Esophagus squamous epithelium (tissue), 5 donors: ENCODE measurements at regions not wholly inside any gene's neighbourhood (a gene's known extent, or its start where the extent isn't known, plus 50 kb on each side); places are given as distances from the start of the nearest gene placed in this dataset.

ENCODE experiments used
- DNase-seq: peaks from one replicate; lab custom pipeline; 2025; lab: John Stamatoyannopoulos, UW
- H3K27ac ChIP-seq, 4 donors: fragments of 200-600 bp; sonication (generic); one replicate each; pipeline ENCODE4 v1.5.1; 2016 to 2019; ENCODE audit warnings: mild to moderate bottlenecking in 1 of 4
- H3K27me3 ChIP-seq, 4 donors: fragments of 200-600 bp; sonication (generic); 1 replicate in 3 of 4; 2 replicates in 1 of 4; pipeline versions ENCODE4 v1.5.1 to v1.6.0; 2017 to 2021; ENCODE audit warnings: antibody characterized with exemption in 1 of 4
- H3K36me3 ChIP-seq, 3 donors: fragments of 200-600 bp; sonication (generic); one replicate each; pipeline ENCODE4 v1.5.1; 2016 to 2019
- H3K4me1 ChIP-seq, 3 donors: fragments of 200-600 bp; sonication (generic); one replicate each; pipeline ENCODE4 v1.5.1; 2017 to 2019
- H3K4me3 ChIP-seq, 4 donors: fragments of 200-600 bp; sonication (generic); 1 replicate in 3 of 4; 2 replicates in 1 of 4; pipeline ENCODE4 v1.5.1; 2016 to 2019; ENCODE audit warnings: mild to moderate bottlenecking in 2 of 4, moderate library complexity in 1 of 4
- H3K9me3 ChIP-seq, 3 donors: fragments of 200-600 bp; sonication (generic); one replicate each; pipeline ENCODE4 v1.5.1; 2016 to 2019
- CTCF ChIP-seq, 6 experiments: fragments of 450-650 bp in 4 of 6; fragments of 200-600 bp in 2 of 6; sonication (generic) in 2 of 6; IDR thresholded peaks; one replicate each; pipeline ENCODE4 v1.5.1; 2016 to 2019; ENCODE audit warnings: antibody characterized with exemption in 6 of 6, mild to moderate bottlenecking in 4 of 6, moderate library complexity in 4 of 6
- POLR2A ChIP-seq, 4 donors: fragments of 450-650 bp; IDR thresholded peaks; one replicate each; pipeline ENCODE4 v1.6.1; 2017; ENCODE audit warnings: antibody characterized with exemption in 4 of 4, mild to moderate bottlenecking in 4 of 4, moderate library complexity in 3 of 4
- WGBS, 2 donors: methylation state at CpG; one replicate each; pipeline ENCODE4 v1.1.5; 2018; 5-methylcytosine and 5-hydroxymethylcytosine counted together
- intact Hi-C: fragments of 100-400 bp; cut with DNase I; formaldehyde crosslinking; loops from one replicate; pipeline ENCODE4 v1.15.0; 2022
- donor health status: DM: yes; HTN: yes; CAD: no.

- 31 to 78% methylated on average over 1 of the region's 1 CpG for WGBS, 2 donors
- Histone ChIP-seq H3K4me3 (no peak overlapping the region), H3K27me3 (no peaks in the 10 kb centered on the region), H3K27ac (no peak overlapping the region), H3K4me1 (no peaks in the 10 kb centered on the region), H3K9me3 (no peaks in the 10 kb centered on the region), H3K36me3 (no peaks in the 10 kb centered on the region)
- no peak for TF ChIP-seq CTCF (IDR thresholded peaks at IDR 0.05)
- TF ChIP-seq POLR2A (IDR thresholded peaks at IDR 0.05), result no peak
- no peak for DNase-seq
- intact Hi-C loops, result no loop called here
Observed at GRCh38 chr4:180253419-180253818, 1989.8 kb upstream of the TENM3 start.

- no peaks in the 10 kb centered on the region for H3K36me3 ChIP-seq
- no peak for TF ChIP-seq POLR2A (IDR thresholded peaks at IDR 0.05)
- TF ChIP-seq CTCF (IDR thresholded peaks at IDR 0.05), result no peak
- no peaks in the 10 kb centered on the region for H3K9me3 ChIP-seq
- no peaks in the 10 kb centered on the region for H3K4me1 ChIP-seq
- H3K4me3 ChIP-seq, result no peak overlapping the region
- H3K27ac ChIP-seq, result no peak overlapping the region
- 15 to 31% methylated on average over 2 of the region's 2 CpGs for WGBS, 2 donors
- no peaks in the 10 kb centered on the region for H3K27me3 ChIP-seq
- DNase-seq, result no peak
- intact Hi-C loops, result no loop called here
Observed at GRCh38 chr4:180261346-180261745, 1981.9 kb upstream of the TENM3 start.

- intact Hi-C loops, result no loop called here
- no peak overlapping the region for H3K27ac ChIP-seq
- no peaks in the 10 kb centered on the region for H3K27me3 ChIP-seq
- TF ChIP-seq POLR2A (IDR thresholded peaks at IDR 0.05) (no peak), CTCF (IDR thresholded peaks at IDR 0.05) (no peak)
- H3K9me3 ChIP-seq, result peaks cover 0 to 3% (median 0%) of the 10 kb centered on the region in 3 donors
- no peak overlapping the region for H3K4me3 ChIP-seq
- 54% methylated on average over 3 of the region's 3 CpGs for WGBS, 2 donors
- H3K36me3 ChIP-seq, result no peaks in the 10 kb centered on the region
- no peaks in the 10 kb centered on the region for H3K4me1 ChIP-seq
- DNase-seq, result no peak
Observed at GRCh38 chr4:180280076-180280475, 1963.1 kb upstream of the TENM3 start.

GRCh38 chr4:180280726-180281297 is 1962.4 kb upstream of the TENM3 start:
- TF ChIP-seq POLR2A (IDR thresholded peaks at IDR 0.05) (no peak), CTCF (IDR thresholded peaks at IDR 0.05) (no peak)

GRCh38 chr4:180281724-180282123 is 1961.5 kb upstream of the TENM3 start:
- DNase-seq, result no peak
- Histone ChIP-seq H3K27me3 (no peaks in the 10 kb centered on the region), H3K27ac (no peak overlapping the region), H3K4me1 (no peaks in the 10 kb centered on the region), H3K9me3 (peaks cover 0 to 3% (median 0%) of the 10 kb centered on the region in 3 donors), H3K4me3 (no peak overlapping the region), H3K36me3 (no peaks in the 10 kb centered on the region)
- TF ChIP-seq POLR2A (IDR thresholded peaks at IDR 0.05) (no peak), CTCF (IDR thresholded peaks at IDR 0.05) (no peak)
- intact Hi-C loops, result no loop called here
- WGBS, 2 donors, result 57 to 60% methylated on average over 3 of the region's 3 CpGs

More at GRCh38 chr4:180280726-180281297, 1962.4 kb upstream of the TENM3 start:
- Histone ChIP-seq H3K36me3 (no peaks in the 10 kb centered on the region), H3K9me3 (peaks cover 0 to 3% (median 0%) of the 10 kb centered on the region in 3 donors), H3K27ac (no peak overlapping the region), H3K27me3 (no peaks in the 10 kb centered on the region), H3K4me1 (no peaks in the 10 kb centered on the region), H3K4me3 (no peak overlapping the region)
- WGBS, 2 donors, result 67 to 75% methylated on average over 6 of the region's 6 CpGs
- intact Hi-C loops, result no loop called here
- DNase-seq, result no peak
